Ishikawa (cell line): ENCODE measurements at regions not wholly inside any gene's neighbourhood (a gene's known extent, or its start where the extent isn't known, plus 50 kb on each side); places are given as distances from the start of the nearest gene placed in this dataset.

Source experiments
- CREB1 ChIP-seq: IDR thresholded peaks from 2 replicates; pipeline ENCODE4 v1.6.1; 2012; ENCODE audit warnings: low read depth
- EP300 ChIP-seq: IDR thresholded peaks from 2 replicates; pipeline ENCODE4 v1.6.1; 2012; ENCODE audit warnings: borderline replicate concordance
- FOXM1 ChIP-seq: IDR thresholded peaks from 2 replicates; pipeline ENCODE4 v1.6.1; 2012; ENCODE audit warnings: low read depth, borderline replicate concordance
- RAD21 ChIP-seq: IDR thresholded peaks from 2 replicates; pipeline ENCODE4 v1.6.1; 2012; ENCODE audit warnings: low read depth
- TAF1 ChIP-seq: IDR thresholded peaks from 2 replicates; pipeline ENCODE4 v1.6.1; 2012; ENCODE audit warnings: low read depth, mild to moderate bottlenecking
- TCF12 ChIP-seq: IDR thresholded peaks from 2 replicates; pipeline ENCODE4 v1.6.1; 2012; ENCODE audit warnings: low read depth
- ZBTB7A ChIP-seq: IDR thresholded peaks from 2 replicates; pipeline ENCODE4 v1.6.1; 2012; ENCODE audit warnings: low read depth
- TF ChIP-seq, protein P1 (sequence below): IDR thresholded peaks from 2 replicates; pipeline ENCODE4 v1.6.1; 2012; ENCODE audit warnings: low read depth, mild to moderate bottlenecking

DNA sequence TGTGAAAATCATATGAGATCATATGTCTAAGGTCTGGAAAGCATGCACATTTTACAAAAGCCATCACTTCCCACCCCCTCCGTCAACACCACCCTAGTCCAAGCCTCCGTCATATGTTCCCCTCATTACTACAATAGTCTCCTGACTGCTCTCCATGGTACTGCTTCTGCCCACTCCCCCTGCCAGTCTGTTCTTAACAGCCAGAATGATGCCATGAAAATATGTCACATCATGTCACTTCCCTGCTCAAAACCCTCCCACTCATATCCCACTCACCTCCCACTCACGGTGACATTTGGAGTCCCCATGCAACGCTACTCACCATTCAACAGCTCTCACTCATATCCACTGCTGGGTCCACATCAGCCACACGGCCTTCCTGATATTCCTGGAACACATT is 432.3 kb downstream of the XYLT1 start:
- TF ChIP-seq RAD21 (no peak), ZBTB7A (no peak)
- TF ChIP-seq, protein P1, sequence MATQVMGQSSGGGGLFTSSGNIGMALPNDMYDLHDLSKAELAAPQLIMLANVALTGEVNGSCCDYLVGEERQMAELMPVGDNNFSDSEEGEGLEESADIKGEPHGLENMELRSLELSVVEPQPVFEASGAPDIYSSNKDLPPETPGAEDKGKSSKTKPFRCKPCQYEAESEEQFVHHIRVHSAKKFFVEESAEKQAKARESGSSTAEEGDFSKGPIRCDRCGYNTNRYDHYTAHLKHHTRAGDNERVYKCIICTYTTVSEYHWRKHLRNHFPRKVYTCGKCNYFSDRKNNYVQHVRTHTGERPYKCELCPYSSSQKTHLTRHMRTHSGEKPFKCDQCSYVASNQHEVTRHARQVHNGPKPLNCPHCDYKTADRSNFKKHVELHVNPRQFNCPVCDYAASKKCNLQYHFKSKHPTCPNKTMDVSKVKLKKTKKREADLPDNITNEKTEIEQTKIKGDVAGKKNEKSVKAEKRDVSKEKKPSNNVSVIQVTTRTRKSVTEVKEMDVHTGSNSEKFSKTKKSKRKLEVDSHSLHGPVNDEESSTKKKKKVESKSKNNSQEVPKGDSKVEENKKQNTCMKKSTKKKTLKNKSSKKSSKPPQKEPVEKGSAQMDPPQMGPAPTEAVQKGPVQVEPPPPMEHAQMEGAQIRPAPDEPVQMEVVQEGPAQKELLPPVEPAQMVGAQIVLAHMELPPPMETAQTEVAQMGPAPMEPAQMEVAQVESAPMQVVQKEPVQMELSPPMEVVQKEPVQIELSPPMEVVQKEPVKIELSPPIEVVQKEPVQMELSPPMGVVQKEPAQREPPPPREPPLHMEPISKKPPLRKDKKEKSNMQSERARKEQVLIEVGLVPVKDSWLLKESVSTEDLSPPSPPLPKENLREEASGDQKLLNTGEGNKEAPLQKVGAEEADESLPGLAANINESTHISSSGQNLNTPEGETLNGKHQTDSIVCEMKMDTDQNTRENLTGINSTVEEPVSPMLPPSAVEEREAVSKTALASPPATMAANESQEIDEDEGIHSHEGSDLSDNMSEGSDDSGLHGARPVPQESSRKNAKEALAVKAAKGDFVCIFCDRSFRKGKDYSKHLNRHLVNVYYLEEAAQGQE: peak; percentile 64; the same call in 1 of the 2 replicates

DNA sequence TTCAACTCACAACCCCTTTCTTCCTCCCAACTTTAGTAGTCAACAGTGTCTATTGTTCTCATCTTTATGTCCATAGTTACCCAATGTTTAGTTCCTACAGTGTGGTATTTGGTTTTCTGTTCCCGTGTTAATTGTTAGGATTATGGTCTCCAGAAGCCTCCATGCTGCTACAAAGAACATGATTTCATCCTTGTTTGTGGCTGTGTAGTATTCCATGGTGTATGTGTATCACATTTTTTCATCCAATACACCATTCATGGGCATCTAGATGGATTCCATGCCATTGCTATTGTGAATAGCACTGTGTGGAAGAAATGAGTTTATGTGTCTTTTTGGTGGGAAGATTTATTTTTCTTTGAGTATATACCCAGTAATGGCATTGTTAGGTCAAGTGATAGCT is 420.3 kb downstream of the XYLT1 start:
- TF ChIP-seq TAF1 (no peak), TCF12 (no peak), FOXM1 (no peak), CREB1 (no peak), EP300 (no peak)
- TF ChIP-seq, protein P1: no peak
